Astrocyte of the cerebellum (primary cell): ENCODE measurements at regions not wholly inside any gene's neighbourhood (a gene's known extent, or its start where the extent isn't known, plus 50 kb on each side); places are given as distances from the start of the nearest gene placed in this dataset.

Experiments used
- DNase-seq: peaks from one replicate; pipeline ENCODE4 v3.0.0-alpha.2; 2011; ENCODE audit warnings: low read depth
- H3K4me3 ChIP-seq: 2 replicates; pipeline ENCODE4 v1.5.1; 2011; ENCODE audit warnings: mild to moderate bottlenecking, low read depth, low read length, moderate library complexity
- in situ Hi-C: cut with HindIII; loops from 2 replicates; pipeline ENCODE4 v1.10.0; 2017; ENCODE audit warnings: low sequenced_read_pairs
- TF ChIP-seq, protein P1 (sequence below): IDR thresholded peaks from 2 replicates; pipeline ENCODE4 v1.5.1; 2012; ENCODE audit warnings: low read length, low read depth, moderate library complexity, mild to moderate bottlenecking; ENCODE audit errors: missing control alignments

GRCh38 chr6:144335311-144335861 lies 50.3 kb downstream of the UTRN start:
- no peak overlapping the region for H3K4me3 ChIP-seq
- in situ Hi-C loops, result loop anchor here (5.0 kb wide), 1 partner anchor 48 kb away; the partner anchor contains the start of gene UTRN
- DNase-seq, result no peak
- TF ChIP-seq, protein P1, sequence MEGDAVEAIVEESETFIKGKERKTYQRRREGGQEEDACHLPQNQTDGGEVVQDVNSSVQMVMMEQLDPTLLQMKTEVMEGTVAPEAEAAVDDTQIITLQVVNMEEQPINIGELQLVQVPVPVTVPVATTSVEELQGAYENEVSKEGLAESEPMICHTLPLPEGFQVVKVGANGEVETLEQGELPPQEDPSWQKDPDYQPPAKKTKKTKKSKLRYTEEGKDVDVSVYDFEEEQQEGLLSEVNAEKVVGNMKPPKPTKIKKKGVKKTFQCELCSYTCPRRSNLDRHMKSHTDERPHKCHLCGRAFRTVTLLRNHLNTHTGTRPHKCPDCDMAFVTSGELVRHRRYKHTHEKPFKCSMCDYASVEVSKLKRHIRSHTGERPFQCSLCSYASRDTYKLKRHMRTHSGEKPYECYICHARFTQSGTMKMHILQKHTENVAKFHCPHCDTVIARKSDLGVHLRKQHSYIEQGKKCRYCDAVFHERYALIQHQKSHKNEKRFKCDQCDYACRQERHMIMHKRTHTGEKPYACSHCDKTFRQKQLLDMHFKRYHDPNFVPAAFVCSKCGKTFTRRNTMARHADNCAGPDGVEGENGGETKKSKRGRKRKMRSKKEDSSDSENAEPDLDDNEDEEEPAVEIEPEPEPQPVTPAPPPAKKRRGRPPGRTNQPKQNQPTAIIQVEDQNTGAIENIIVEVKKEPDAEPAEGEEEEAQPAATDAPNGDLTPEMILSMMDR, result no peak

GRCh38 chr6:144335914-144336313 lies 50.8 kb downstream of the UTRN start:
- in situ Hi-C loops, result loop anchor here (5.0 kb wide), 1 partner anchor 49 kb away; the partner anchor contains the start of gene UTRN
- no peak for DNase-seq
- no peak overlapping the region for H3K4me3 ChIP-seq
- TF ChIP-seq, protein P1, result no peak

- in situ Hi-C loops, result loop anchor here (5.0 kb wide), 1 partner anchor 50 kb away; the partner anchor contains the start of gene UTRN
- no peak overlapping the region for H3K4me3 ChIP-seq
- TF ChIP-seq, protein P1, result no peak
- no peak for DNase-seq
These were observed 51.8 kb downstream of the UTRN start for GRCh38 chr6:144336900-144337299.

GRCh38 chr6:144338474-144338873 lies 53.3 kb downstream of the UTRN start:
- no peak for DNase-seq
- TF ChIP-seq, protein P1, result no peak
- no peak overlapping the region for H3K4me3 ChIP-seq
- in situ Hi-C loops, result loop anchor here (5.0 kb wide), 1 partner anchor 51 kb away; the partner anchor contains the start of gene UTRN

- DNase-seq, result no peak
- in situ Hi-C loops, result loop anchor here (5.0 kb wide), 1 partner anchor 52 kb away; the partner anchor contains the start of gene UTRN
- TF ChIP-seq, protein P1, result no peak
- no peak overlapping the region for H3K4me3 ChIP-seq
These were observed 54.0 kb downstream of the UTRN start for GRCh38 chr6:144338951-144339700.

- TF ChIP-seq, protein P1, result no peak
- in situ Hi-C loops, result loop anchor here (5.0 kb wide), 1 partner anchor 53 kb away; the partner anchor contains the start of gene UTRN
- H3K4me3 ChIP-seq, result no peak overlapping the region
- no peak for DNase-seq
These were observed 54.8 kb downstream of the UTRN start for GRCh38 chr6:144339859-144340452.
